HEK293 (cell line): ENCODE measurements at regions not wholly inside any gene's neighbourhood (a gene's known extent, or its start where the extent isn't known, plus 50 kb on each side); places are given as distances from the start of the nearest gene placed in this dataset.

ENCODE experiments used
- CTCF ChIA-PET: fragments of 350-600 bp; formaldehyde crosslinking; extraction: SDS; loops from one replicate; lab custom pipeline; 2021; ENCODE audit warnings: antibody characterized with exemption; lab: Yijun Ruan, JAX
- POLR2A ChIA-PET: fragments of 300-600 bp; formaldehyde crosslinking; extraction: SDS; loops from one replicate; lab custom pipeline; 2020; ENCODE audit warnings: antibody characterized with exemption, inconsistent platforms; lab: Yijun Ruan, JAX
- H3K27ac ChIP-seq: fragments of 200-500 bp; sonication (Bioruptor generic); 2 replicates; pipeline ENCODE4 v1.5.1; 2014; ENCODE audit warnings: low read depth, low read length, control low read depth, inconsistent platforms; ENCODE audit errors: extremely low read depth
- H3K36me3 ChIP-seq, 2 experiments: fragments of 200-500 bp in 1 of 2; sonication (Bioruptor generic) in 1 of 2; 1 replicate in 1 of 2; 2 replicates in 1 of 2; pipeline ENCODE4 v1.5.1; 2014 to 2017; ENCODE audit warnings: inconsistent platforms in 2 of 2, low read length in 2 of 2; ENCODE audit not compliant: control insufficient read depth in 2 of 2, insufficient read depth in 1 of 2
- H3K4me1 ChIP-seq: fragments of 200-500 bp; sonication (Bioruptor generic); 2 replicates; pipeline ENCODE4 v1.5.1; 2014; ENCODE audit warnings: mild to moderate bottlenecking, low read length, inconsistent platforms; ENCODE audit not compliant: control insufficient read depth, insufficient read depth
- H3K4me3 ChIP-seq: 2 replicates; pipeline ENCODE4 v1.5.1; 2011; ENCODE audit warnings: low read depth, mild to moderate bottlenecking, control low read depth, low read length, moderate library complexity
- H3K9me3 ChIP-seq: fragments of 200-500 bp; sonication (Bioruptor generic); 2 replicates; pipeline ENCODE4 v1.5.1; 2014; ENCODE audit warnings: low read depth, low read length, inconsistent platforms; ENCODE audit not compliant: control insufficient read depth, insufficient read depth
- GFI1B ChIP-seq: fragments of 450-650 bp; formaldehyde crosslinking; IDR thresholded peaks from 2 replicates; pipeline ENCODE4 v1.5.1; 2016; ENCODE audit warnings: missing biosample characterization, missing genetic modification characterization
- GLI2 ChIP-seq: fragments of 450-650 bp; formaldehyde crosslinking; IDR thresholded peaks from 2 replicates; pipeline ENCODE4; 2017; ENCODE audit warnings: missing biosample characterization, missing genetic modification characterization, low read depth, borderline replicate concordance
- PRDM1 ChIP-seq: fragments of 450-650 bp; formaldehyde crosslinking; IDR thresholded peaks from 2 replicates; pipeline ENCODE4; 2016; ENCODE audit warnings: missing biosample characterization, missing genetic modification characterization
- SP7 ChIP-seq: fragments of 450-650 bp; formaldehyde crosslinking; IDR thresholded peaks from 2 replicates; pipeline ENCODE4 v1.5.1; 2016; ENCODE audit warnings: missing biosample characterization, missing genetic modification characterization
- ZEB2 ChIP-seq: fragments of 450-650 bp; formaldehyde crosslinking; IDR thresholded peaks from 2 replicates; pipeline ENCODE4 v1.5.1; 2016; ENCODE audit warnings: missing biosample characterization, missing genetic modification characterization
- ZNF221 ChIP-seq: fragments of 450-650 bp; formaldehyde crosslinking; IDR thresholded peaks from 2 replicates; pipeline ENCODE4 v1.5.1; 2017; ENCODE audit warnings: missing biosample characterization, missing genetic modification characterization, borderline replicate concordance
- ZNF394 ChIP-seq: fragments of 450-650 bp; formaldehyde crosslinking; IDR thresholded peaks from 2 replicates; pipeline ENCODE4 v1.5.1; 2016; ENCODE audit warnings: missing biosample characterization, missing genetic modification characterization, mild to moderate bottlenecking, moderate library complexity, borderline replicate concordance
- ZNF433 ChIP-seq: fragments of 450-650 bp; formaldehyde crosslinking; IDR thresholded peaks from 2 replicates; pipeline ENCODE4 v1.5.1; 2016; ENCODE audit warnings: missing biosample characterization, missing genetic modification characterization, low read depth
- ZNF560 ChIP-seq: fragments of 450-650 bp; formaldehyde crosslinking; IDR thresholded peaks from 2 replicates; pipeline ENCODE4 v1.5.1; 2017; ENCODE audit warnings: missing biosample characterization, missing genetic modification characterization, borderline replicate concordance
- ZNF561 ChIP-seq: fragments of 450-650 bp; IDR thresholded peaks from 2 replicates; pipeline ENCODE4 v1.5.1; 2018; ENCODE audit warnings: missing biosample characterization, missing genetic modification characterization, borderline replicate concordance
- ZNF76 ChIP-seq: fragments of 450-650 bp; formaldehyde crosslinking; IDR thresholded peaks from 2 replicates; pipeline ENCODE4; 2016; ENCODE audit warnings: low read depth, missing biosample characterization, missing genetic modification characterization, borderline replicate concordance
- TF ChIP-seq, protein P1 (sequence below): fragments of 450-650 bp; formaldehyde crosslinking; IDR thresholded peaks from 2 replicates; pipeline ENCODE4; 2016; ENCODE audit warnings: missing biosample characterization, missing genetic modification characterization
- TF ChIP-seq, protein P2 (sequence below): fragments of 450-650 bp; formaldehyde crosslinking; IDR thresholded peaks from 2 replicates; pipeline ENCODE4 v1.5.1; 2016; ENCODE audit warnings: missing biosample characterization, missing genetic modification characterization
- TF ChIP-seq, protein P3 (sequence below): fragments of 450-650 bp; formaldehyde crosslinking; IDR thresholded peaks from 2 replicates; pipeline ENCODE4 v1.5.1; 2017; ENCODE audit warnings: missing biosample characterization, missing genetic modification characterization
- TF ChIP-seq, protein P4 (sequence below): fragments of 450-650 bp; formaldehyde crosslinking; IDR thresholded peaks from 2 replicates; pipeline ENCODE4 v1.5.1; 2016; ENCODE audit warnings: missing biosample characterization, missing genetic modification characterization

DNA sequence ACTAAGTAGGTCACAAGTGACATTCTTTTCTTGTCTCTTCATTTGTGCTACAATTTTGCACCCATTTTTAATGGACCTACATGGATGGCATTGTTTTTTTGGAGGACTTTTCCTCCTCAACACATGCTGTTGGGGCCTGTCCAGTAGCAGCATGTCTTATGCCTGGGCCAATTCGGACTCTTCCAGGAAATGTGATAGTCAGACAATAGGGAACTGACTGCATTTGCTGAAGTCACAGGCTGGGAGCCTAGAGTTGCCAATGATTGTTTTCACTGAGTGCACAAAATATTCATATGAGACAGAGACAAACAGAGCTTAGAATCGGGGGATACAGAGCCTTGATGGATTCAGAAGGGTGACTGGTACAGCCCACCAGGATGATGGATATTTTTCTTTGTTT lies 867.3 kb upstream of the GOT2 start:
- ChIA-PET POLR2A (no interaction called here), CTCF (no interaction called here)
- Histone ChIP-seq H3K36me3 (no peaks in the 10 kb centered on the region), H3K27ac (no peak overlapping the region), H3K4me1 (no peaks in the 10 kb centered on the region), H3K4me3 (no peak overlapping the region), H3K9me3 (no peaks in the 10 kb centered on the region)
- TF ChIP-seq, protein P1, sequence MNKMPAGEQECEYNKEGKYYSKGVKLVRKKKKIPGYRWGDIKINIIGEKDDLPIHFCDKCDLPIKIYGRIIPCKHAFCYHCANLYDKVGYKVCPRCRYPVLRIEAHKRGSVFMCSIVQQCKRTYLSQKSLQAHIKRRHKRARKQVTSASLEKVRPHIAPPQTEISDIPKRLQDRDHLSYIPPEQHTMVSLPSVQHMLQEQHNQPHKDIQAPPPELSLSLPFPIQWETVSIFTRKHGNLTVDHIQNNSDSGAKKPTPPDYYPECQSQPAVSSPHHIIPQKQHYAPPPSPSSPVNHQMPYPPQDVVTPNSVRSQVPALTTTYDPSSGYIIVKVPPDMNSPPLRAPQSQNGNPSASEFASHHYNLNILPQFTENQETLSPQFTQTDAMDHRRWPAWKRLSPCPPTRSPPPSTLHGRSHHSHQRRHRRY (tag by site-specific recombination), result no peak
- TF ChIP-seq GLI2 (tag by site-specific recombination) (no peak), ZNF221 (tag by site-specific recombination) (no peak), PRDM1 (tag by site-specific recombination) (no peak), ZNF433 (tag by site-specific recombination) (no peak), ZNF394 (tag by site-specific recombination) (no peak), ZNF560 (tag by site-specific recombination) (no peak), ZEB2 (tag by site-specific recombination) (no peak), ZNF76 (no peak)
- TF ChIP-seq, protein P2, sequence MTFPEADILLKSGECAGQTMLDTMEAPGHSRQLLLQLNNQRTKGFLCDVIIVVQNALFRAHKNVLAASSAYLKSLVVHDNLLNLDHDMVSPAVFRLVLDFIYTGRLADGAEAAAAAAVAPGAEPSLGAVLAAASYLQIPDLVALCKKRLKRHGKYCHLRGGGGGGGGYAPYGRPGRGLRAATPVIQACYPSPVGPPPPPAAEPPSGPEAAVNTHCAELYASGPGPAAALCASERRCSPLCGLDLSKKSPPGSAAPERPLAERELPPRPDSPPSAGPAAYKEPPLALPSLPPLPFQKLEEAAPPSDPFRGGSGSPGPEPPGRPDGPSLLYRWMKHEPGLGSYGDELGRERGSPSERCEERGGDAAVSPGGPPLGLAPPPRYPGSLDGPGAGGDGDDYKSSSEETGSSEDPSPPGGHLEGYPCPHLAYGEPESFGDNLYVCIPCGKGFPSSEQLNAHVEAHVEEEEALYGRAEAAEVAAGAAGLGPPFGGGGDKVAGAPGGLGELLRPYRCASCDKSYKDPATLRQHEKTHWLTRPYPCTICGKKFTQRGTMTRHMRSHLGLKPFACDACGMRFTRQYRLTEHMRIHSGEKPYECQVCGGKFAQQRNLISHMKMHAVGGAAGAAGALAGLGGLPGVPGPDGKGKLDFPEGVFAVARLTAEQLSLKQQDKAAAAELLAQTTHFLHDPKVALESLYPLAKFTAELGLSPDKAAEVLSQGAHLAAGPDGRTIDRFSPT (tag by site-specific recombination), result no peak
- TF ChIP-seq, protein P3, sequence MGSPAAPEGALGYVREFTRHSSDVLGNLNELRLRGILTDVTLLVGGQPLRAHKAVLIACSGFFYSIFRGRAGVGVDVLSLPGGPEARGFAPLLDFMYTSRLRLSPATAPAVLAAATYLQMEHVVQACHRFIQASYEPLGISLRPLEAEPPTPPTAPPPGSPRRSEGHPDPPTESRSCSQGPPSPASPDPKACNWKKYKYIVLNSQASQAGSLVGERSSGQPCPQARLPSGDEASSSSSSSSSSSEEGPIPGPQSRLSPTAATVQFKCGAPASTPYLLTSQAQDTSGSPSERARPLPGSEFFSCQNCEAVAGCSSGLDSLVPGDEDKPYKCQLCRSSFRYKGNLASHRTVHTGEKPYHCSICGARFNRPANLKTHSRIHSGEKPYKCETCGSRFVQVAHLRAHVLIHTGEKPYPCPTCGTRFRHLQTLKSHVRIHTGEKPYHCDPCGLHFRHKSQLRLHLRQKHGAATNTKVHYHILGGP (tag by site-specific recombination), result no peak
- TF ChIP-seq, protein P4, sequence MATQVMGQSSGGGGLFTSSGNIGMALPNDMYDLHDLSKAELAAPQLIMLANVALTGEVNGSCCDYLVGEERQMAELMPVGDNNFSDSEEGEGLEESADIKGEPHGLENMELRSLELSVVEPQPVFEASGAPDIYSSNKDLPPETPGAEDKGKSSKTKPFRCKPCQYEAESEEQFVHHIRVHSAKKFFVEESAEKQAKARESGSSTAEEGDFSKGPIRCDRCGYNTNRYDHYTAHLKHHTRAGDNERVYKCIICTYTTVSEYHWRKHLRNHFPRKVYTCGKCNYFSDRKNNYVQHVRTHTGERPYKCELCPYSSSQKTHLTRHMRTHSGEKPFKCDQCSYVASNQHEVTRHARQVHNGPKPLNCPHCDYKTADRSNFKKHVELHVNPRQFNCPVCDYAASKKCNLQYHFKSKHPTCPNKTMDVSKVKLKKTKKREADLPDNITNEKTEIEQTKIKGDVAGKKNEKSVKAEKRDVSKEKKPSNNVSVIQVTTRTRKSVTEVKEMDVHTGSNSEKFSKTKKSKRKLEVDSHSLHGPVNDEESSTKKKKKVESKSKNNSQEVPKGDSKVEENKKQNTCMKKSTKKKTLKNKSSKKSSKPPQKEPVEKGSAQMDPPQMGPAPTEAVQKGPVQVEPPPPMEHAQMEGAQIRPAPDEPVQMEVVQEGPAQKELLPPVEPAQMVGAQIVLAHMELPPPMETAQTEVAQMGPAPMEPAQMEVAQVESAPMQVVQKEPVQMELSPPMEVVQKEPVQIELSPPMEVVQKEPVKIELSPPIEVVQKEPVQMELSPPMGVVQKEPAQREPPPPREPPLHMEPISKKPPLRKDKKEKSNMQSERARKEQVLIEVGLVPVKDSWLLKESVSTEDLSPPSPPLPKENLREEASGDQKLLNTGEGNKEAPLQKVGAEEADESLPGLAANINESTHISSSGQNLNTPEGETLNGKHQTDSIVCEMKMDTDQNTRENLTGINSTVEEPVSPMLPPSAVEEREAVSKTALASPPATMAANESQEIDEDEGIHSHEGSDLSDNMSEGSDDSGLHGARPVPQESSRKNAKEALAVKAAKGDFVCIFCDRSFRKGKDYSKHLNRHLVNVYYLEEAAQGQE (tag by site-specific recombination), result no peak

DNA sequence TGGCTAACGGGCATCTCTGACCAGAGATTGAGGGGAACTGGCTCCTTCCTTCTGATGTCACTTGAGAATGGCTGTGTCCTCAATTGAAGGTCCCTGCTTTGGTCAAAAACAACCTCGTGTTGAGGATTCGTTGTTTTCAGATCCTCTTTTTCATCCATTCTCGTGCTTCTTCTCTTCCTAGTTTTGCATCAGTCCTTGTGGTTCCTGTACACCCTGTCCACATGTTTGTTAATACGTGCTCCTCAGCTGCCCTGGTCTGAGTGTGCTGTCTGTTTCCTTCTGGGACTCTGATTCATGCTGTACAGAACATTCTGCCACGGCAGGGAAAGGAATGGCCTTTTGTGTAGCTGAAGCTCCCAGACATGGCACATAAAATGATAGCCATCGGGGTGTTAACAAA lies 863.2 kb upstream of the GOT2 start:
- no peak for TF ChIP-seq SP7 (tag by site-specific recombination)
- TF ChIP-seq GFI1B (tag by site-specific recombination), result no peak
- no peak for TF ChIP-seq ZNF561 (tag by site-specific recombination)
- no peak overlapping the region for H3K27ac ChIP-seq
- H3K36me3 ChIP-seq, result no peaks in the 10 kb centered on the region
- H3K4me3 ChIP-seq, result no peak overlapping the region
- ChIA-PET CTCF (no interaction called here), POLR2A (no interaction called here)
- H3K4me1 ChIP-seq, result no peaks in the 10 kb centered on the region
- no peaks in the 10 kb centered on the region for H3K9me3 ChIP-seq
